Fibroblast of mammary gland (primary cell): ENCODE measurements at regions not wholly inside any gene's neighbourhood (a gene's known extent, or its start where the extent isn't known, plus 50 kb on each side); places are given as distances from the start of the nearest gene placed in this dataset.

Experiments used
- DNase-seq: peaks from one replicate; pipeline ENCODE4 v3.0.0-alpha.2; 2010; ENCODE audit warnings: low read depth
- H3K4me3 ChIP-seq: 2 replicates; pipeline ENCODE4 v1.5.1; 2011; ENCODE audit warnings: low read depth, mild to moderate bottlenecking, low read length, moderate library complexity; ENCODE audit not compliant: control insufficient read depth
- CTCF ChIP-seq: conservative IDR thresholded peaks from 2 replicates; pipeline ENCODE4 v1.5.1; 2011; ENCODE audit warnings: low read depth, low read length, inconsistent platforms; ENCODE audit not compliant: control insufficient read depth, insufficient read depth

- TF ChIP-seq CTCF, result no peak
- no peak for DNase-seq
- H3K4me3 ChIP-seq, result no peak overlapping the region
These were observed 1034.5 kb upstream of the PABPC4L start for GRCh38 chr4:135236048-135236447.

- no peak for DNase-seq
- no peak overlapping the region for H3K4me3 ChIP-seq
- TF ChIP-seq CTCF, result no peak
These were observed 1026.3 kb upstream of the PABPC4L start for GRCh38 chr4:135227842-135228241.

GRCh38 chr4:135225551-135225950 lies 1024.0 kb upstream of the PABPC4L start:
- no peak for DNase-seq
- TF ChIP-seq CTCF, result no peak
- H3K4me3 ChIP-seq, result no peak overlapping the region

- no peak for TF ChIP-seq CTCF
- H3K4me3 ChIP-seq, result no peak overlapping the region
- DNase-seq, result no peak
These were observed 1008.8 kb upstream of the PABPC4L start for GRCh38 chr4:135210341-135210740.

- no peak overlapping the region for H3K4me3 ChIP-seq
- no peak for DNase-seq
- no peak for TF ChIP-seq CTCF
These were observed 1005.9 kb upstream of the PABPC4L start for GRCh38 chr4:135207531-135207930.

GRCh38 chr4:135204311-135204710 lies 1002.7 kb upstream of the PABPC4L start:
- no peak overlapping the region for H3K4me3 ChIP-seq
- TF ChIP-seq CTCF, result no peak
- no peak for DNase-seq

- H3K4me3 ChIP-seq, result no peak overlapping the region
- no peak for TF ChIP-seq CTCF
- DNase-seq, result no peak
These were observed 999.5 kb upstream of the PABPC4L start for GRCh38 chr4:135201081-135201480.
